SK-N-MC (cell line): ENCODE measurements at regions not wholly inside any gene's neighbourhood (a gene's known extent, or its start where the extent isn't known, plus 50 kb on each side); places are given as distances from the start of the nearest gene placed in this dataset.

Source experiments
- EZH2 ChIP-seq: fragments of 200-600 bp; sonication (generic); IDR thresholded peaks from one replicate; pipeline ENCODE4 v1.6.1; 2017; ENCODE audit warnings: antibody characterized with exemption
- POLR2AphosphoS5 ChIP-seq: IDR thresholded peaks from 2 replicates; pipeline ENCODE4 v1.6.1; 2012; ENCODE audit warnings: mild to moderate bottlenecking, low read depth, low read length, borderline replicate concordance

- TF ChIP-seq POLR2AphosphoS5 (no peak), EZH2 (no peak)
These were observed 332.7 kb downstream of the ZFHX3 start for GRCh38 chr16:72715267-72715666.
